ENCODE measurements at regions not wholly inside any gene's neighbourhood (a gene's known extent, or its start where the extent isn't known, plus 50 kb on each side); places are given as distances from the start of the nearest gene placed in this dataset.

DNA sequence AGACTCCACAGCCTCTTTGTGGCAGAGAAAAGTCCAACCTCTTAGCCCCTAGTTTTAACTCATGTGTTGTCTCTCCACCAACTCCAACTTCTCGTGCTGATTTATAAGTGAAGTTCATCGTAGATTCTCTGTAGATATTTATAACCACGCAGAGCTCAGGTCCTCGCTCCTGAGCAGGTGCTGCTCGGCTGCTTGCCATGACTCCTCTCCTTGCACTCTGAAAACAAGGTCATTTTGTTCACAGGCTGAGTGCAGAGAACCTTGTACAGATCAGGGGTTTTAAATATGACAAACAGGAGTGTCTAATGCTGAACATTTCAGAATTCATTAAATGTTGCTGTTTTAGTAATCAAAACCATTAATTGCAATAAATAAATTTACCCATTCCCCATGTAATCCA, 330.8 kb upstream of the GYPC start:
- Histone ChIP-seq H4K20me1 (ENCODE audit: insufficient read depth, low read length) (no peaks in the 10 kb centered on the region), H3K4me3 (replicated peaks in 1 of 3; ENCODE audit: insufficient read depth in 1 of 3, low read depth in 2 of 3, low read length in 3 of 3) (no peak overlapping the region), H3K4me1 (ENCODE audit: insufficient read depth, low read length) (no peaks in the 10 kb centered on the region), H3K9ac (ENCODE audit: insufficient read depth, low read depth, low read length) (no peak overlapping the region), H3K27me3 (ENCODE audit: control insufficient read depth in 1 of 2, insufficient read depth in 2 of 2, low read length in 2 of 2) (no peaks in the 10 kb centered on the region), H2AFZ (ENCODE audit: low read length) (no peak overlapping the region), H3K79me2 (ENCODE audit: insufficient read depth, low read length) (no peaks in the 10 kb centered on the region), H3K36me3 (replicated peaks in 1 of 2; ENCODE audit: control insufficient read depth in 1 of 2, insufficient read depth in 2 of 2, low read length in 2 of 2) (no peaks in the 10 kb centered on the region), H3K9me3 (ENCODE audit: low read length) (peaks cover 10% of the 10 kb centered on the region), H3K4me2 (ENCODE audit: low read depth, low read length) (no peak overlapping the region), H3K27ac (ENCODE audit: extremely low read length, insufficient read depth, low read length) (no peak overlapping the region)
- POLR2A ChIA-PET = no interaction called here
- BruUV-seq (replicated peaks) = no TSS peak
- WGBS (ENCODE audit: low lambda C conversion rate) = 2% methylated on average over 5 of the region's 5 CpGs
- DNase-seq (ENCODE audit: low spot score) (no peak), FAIRE-seq (no peak), ATAC-seq (no peak)
- intact Hi-C loops (cut with micrococcal nuclease; ENCODE audit: unreplicated experiment) = no loop called here
- in situ Hi-C loops (cut with HindIII; ENCODE audit: extremely low pct_ligation_motif_present, low pct_unique_long_range_greater_than_20kb) = no loop called here
- CTCF ChIA-PET (ENCODE audit: low intra/inter-chr PET ratio, low total read pairs) = no interaction called here
- TF ChIP-seq ZBTB38 (CRISPR knock-in tag; IDR thresholded peaks at IDR 0.05) (no peak), HHEX (CRISPR knock-in tag; IDR thresholded peaks at IDR 0.05) (no peak), NCOA5 (CRISPR knock-in tag; IDR thresholded peaks at IDR 0.05) (no peak), ZFP37 (CRISPR knock-in tag; IDR thresholded peaks at IDR 0.05; ENCODE audit: borderline replicate concordance) (no peak), ZNF773 (CRISPR knock-in tag; IDR thresholded peaks at IDR 0.05; ENCODE audit: borderline replicate concordance) (no peak), ZSCAN29 (CRISPR knock-in tag; conservative IDR thresholded peaks at IDR 0.05) (no peak), ATF7-NPFF (CRISPR knock-in tag; IDR thresholded peaks at IDR 0.05; ENCODE audit: low read depth) (no peak), ZNF446 (CRISPR knock-in tag; IDR thresholded peaks at IDR 0.05) (no peak), ZNF296 (CRISPR knock-in tag; conservative IDR thresholded peaks at IDR 0.05) (no peak), ZNF510 (CRISPR knock-in tag; IDR thresholded peaks at IDR 0.05; ENCODE audit: low read depth) (no peak)
- TF ChIP-seq, protein P1, sequence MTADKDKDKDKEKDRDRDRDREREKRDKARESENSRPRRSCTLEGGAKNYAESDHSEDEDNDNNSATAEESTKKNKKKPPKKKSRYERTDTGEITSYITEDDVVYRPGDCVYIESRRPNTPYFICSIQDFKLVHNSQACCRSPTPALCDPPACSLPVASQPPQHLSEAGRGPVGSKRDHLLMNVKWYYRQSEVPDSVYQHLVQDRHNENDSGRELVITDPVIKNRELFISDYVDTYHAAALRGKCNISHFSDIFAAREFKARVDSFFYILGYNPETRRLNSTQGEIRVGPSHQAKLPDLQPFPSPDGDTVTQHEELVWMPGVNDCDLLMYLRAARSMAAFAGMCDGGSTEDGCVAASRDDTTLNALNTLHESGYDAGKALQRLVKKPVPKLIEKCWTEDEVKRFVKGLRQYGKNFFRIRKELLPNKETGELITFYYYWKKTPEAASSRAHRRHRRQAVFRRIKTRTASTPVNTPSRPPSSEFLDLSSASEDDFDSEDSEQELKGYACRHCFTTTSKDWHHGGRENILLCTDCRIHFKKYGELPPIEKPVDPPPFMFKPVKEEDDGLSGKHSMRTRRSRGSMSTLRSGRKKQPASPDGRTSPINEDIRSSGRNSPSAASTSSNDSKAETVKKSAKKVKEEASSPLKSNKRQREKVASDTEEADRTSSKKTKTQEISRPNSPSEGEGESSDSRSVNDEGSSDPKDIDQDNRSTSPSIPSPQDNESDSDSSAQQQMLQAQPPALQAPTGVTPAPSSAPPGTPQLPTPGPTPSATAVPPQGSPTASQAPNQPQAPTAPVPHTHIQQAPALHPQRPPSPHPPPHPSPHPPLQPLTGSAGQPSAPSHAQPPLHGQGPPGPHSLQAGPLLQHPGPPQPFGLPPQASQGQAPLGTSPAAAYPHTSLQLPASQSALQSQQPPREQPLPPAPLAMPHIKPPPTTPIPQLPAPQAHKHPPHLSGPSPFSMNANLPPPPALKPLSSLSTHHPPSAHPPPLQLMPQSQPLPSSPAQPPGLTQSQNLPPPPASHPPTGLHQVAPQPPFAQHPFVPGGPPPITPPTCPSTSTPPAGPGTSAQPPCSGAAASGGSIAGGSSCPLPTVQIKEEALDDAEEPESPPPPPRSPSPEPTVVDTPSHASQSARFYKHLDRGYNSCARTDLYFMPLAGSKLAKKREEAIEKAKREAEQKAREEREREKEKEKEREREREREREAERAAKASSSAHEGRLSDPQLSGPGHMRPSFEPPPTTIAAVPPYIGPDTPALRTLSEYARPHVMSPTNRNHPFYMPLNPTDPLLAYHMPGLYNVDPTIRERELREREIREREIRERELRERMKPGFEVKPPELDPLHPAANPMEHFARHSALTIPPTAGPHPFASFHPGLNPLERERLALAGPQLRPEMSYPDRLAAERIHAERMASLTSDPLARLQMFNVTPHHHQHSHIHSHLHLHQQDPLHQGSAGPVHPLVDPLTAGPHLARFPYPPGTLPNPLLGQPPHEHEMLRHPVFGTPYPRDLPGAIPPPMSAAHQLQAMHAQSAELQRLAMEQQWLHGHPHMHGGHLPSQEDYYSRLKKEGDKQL (CRISPR knock-in tag; IDR thresholded peaks at IDR 0.05; ENCODE audit: low read depth) = no peak
- TF ChIP-seq, protein P2, sequence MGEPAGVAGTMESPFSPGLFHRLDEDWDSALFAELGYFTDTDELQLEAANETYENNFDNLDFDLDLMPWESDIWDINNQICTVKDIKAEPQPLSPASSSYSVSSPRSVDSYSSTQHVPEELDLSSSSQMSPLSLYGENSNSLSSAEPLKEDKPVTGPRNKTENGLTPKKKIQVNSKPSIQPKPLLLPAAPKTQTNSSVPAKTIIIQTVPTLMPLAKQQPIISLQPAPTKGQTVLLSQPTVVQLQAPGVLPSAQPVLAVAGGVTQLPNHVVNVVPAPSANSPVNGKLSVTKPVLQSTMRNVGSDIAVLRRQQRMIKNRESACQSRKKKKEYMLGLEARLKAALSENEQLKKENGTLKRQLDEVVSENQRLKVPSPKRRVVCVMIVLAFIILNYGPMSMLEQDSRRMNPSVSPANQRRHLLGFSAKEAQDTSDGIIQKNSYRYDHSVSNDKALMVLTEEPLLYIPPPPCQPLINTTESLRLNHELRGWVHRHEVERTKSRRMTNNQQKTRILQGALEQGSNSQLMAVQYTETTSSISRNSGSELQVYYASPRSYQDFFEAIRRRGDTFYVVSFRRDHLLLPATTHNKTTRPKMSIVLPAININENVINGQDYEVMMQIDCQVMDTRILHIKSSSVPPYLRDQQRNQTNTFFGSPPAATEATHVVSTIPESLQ (CRISPR knock-in tag; conservative IDR thresholded peaks at IDR 0.05) = no peak
- TF ChIP-seq, protein P3, sequence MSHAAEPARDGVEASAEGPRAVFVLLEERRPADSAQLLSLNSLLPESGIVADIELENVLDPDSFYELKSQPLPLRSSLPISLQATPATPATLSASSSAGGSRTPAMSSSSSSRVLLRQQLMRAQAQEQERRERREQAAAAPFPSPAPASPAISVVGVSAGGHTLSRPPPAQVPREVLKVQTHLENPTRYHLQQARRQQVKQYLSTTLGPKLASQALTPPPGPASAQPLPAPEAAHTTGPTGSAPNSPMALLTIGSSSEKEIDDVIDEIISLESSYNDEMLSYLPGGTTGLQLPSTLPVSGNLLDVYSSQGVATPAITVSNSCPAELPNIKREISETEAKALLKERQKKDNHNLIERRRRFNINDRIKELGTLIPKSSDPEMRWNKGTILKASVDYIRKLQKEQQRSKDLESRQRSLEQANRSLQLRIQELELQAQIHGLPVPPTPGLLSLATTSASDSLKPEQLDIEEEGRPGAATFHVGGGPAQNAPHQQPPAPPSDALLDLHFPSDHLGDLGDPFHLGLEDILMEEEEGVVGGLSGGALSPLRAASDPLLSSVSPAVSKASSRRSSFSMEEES (CRISPR knock-in tag; IDR thresholded peaks at IDR 0.05) = no peak
- TF ChIP-seq, protein P4, sequence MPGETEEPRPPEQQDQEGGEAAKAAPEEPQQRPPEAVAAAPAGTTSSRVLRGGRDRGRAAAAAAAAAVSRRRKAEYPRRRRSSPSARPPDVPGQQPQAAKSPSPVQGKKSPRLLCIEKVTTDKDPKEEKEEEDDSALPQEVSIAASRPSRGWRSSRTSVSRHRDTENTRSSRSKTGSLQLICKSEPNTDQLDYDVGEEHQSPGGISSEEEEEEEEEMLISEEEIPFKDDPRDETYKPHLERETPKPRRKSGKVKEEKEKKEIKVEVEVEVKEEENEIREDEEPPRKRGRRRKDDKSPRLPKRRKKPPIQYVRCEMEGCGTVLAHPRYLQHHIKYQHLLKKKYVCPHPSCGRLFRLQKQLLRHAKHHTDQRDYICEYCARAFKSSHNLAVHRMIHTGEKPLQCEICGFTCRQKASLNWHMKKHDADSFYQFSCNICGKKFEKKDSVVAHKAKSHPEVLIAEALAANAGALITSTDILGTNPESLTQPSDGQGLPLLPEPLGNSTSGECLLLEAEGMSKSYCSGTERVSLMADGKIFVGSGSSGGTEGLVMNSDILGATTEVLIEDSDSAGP (CRISPR knock-in tag; IDR thresholded peaks at IDR 0.05; ENCODE audit: borderline replicate concordance) = no peak

Data from HepG2 (cell line).